HepG2 (cell line): ENCODE measurements at regions not wholly inside any gene's neighbourhood (a gene's known extent, or its start where the extent isn't known, plus 50 kb on each side); places are given as distances from the start of the nearest gene placed in this dataset.

Experiments used
- ATAC-seq: fragments of 200-7000 bp; cut with Tn5 transposase; 3 replicates; pipeline ENCODE4 v1.9.1; 2020; ENCODE audit warnings: mild to moderate bottlenecking, moderate library complexity
- BruUV-seq: library from RNA; stranded (reverse); fragments of 400-500 nt; replicated peaks from 2 replicates; lab custom pipeline; 2021; lab: Mats Ljungman, UMichigan
- CTCF ChIA-PET: fragments of 300-600 bp; formaldehyde crosslinking; extraction: SDS; loops from one replicate; lab custom pipeline; 2021; ENCODE audit warnings: low total read pairs, inconsistent platforms, low intra/inter-chr PET ratio; lab: Yijun Ruan, JAX
- POLR2A ChIA-PET: fragments of 350-600 bp; sonication (Branson Sonifier 250); formaldehyde crosslinking; loops from one replicate; lab custom pipeline; 2020; ENCODE audit warnings: antibody characterized with exemption, inconsistent platforms; lab: Yijun Ruan, JAX
- DNase-seq: peaks from one replicate; pipeline ENCODE4 v3.0.0-alpha.2; 2015; ENCODE audit warnings: low spot score
- FAIRE-seq: peaks from 3 replicates; lab custom pipeline; 2011; peaks lifted over from hg19 to GRCh38; lab: Jason Lieb, UNC
- H2AFZ ChIP-seq: one replicate; pipeline ENCODE4 v1.6.1; 2011; ENCODE audit warnings: low read length, inconsistent platforms
- H3K27ac ChIP-seq: fragments of 300-600 bp; 3 replicates; pipeline ENCODE4 v1.8.0; 2011; ENCODE audit warnings: mixed run types, mild to moderate bottlenecking, mixed read lengths, low read length, inconsistent platforms; ENCODE audit not compliant: insufficient read depth; ENCODE audit errors: extremely low read length
- H3K27me3 ChIP-seq, 2 experiments: fragments of 200-600 bp in 1 of 2; 2 replicates in 1 of 2; 3 replicates in 1 of 2; pipeline versions ENCODE4 v1.6.0 to v1.8.0; 2011; ENCODE audit warnings: low read length in 2 of 2, mild to moderate bottlenecking in 2 of 2, moderate library complexity in 2 of 2, inconsistent platforms in 1 of 2; ENCODE audit not compliant: insufficient read depth in 2 of 2, control insufficient read depth in 1 of 2
- H3K36me3 ChIP-seq, 2 experiments: fragments of 200-600 bp in 1 of 2; replicated peaks in 1 of 2; 2 replicates in 1 of 2; 3 replicates in 1 of 2; pipeline versions ENCODE4 v1.5.1 to v1.8.0; 2011; ENCODE audit warnings: low read length in 2 of 2, inconsistent platforms in 1 of 2; ENCODE audit not compliant: insufficient read depth in 2 of 2, control insufficient read depth in 1 of 2
- H3K4me1 ChIP-seq: 2 replicates; pipeline ENCODE4 v1.5.1; 2012; ENCODE audit warnings: low read length, inconsistent platforms; ENCODE audit not compliant: insufficient read depth
- H3K4me2 ChIP-seq: 2 replicates; pipeline ENCODE4 v1.6.0; 2011; ENCODE audit warnings: low read depth, low read length, inconsistent platforms
- H3K4me3 ChIP-seq, 3 experiments: fragments of 200-600 bp in 1 of 3; sonication (generic), shearing (Covaris generic) in 1 of 3; replicated peaks in 1 of 3; 2 replicates each; pipeline ENCODE4 v1.5.1; 2011 to 2016; ENCODE audit warnings: low read length in 3 of 3, inconsistent platforms in 2 of 3, low read depth in 2 of 3, mild to moderate bottlenecking in 2 of 3, control low read depth in 1 of 3, mixed read lengths in 1 of 3; ENCODE audit not compliant: insufficient read depth in 1 of 3
- H3K79me2 ChIP-seq: one replicate; pipeline ENCODE4 v1.6.1; 2011; ENCODE audit warnings: low read length, inconsistent platforms; ENCODE audit not compliant: insufficient read depth
- H3K9ac ChIP-seq: 2 replicates; pipeline ENCODE4 v1.6.0; 2011; ENCODE audit warnings: mild to moderate bottlenecking, low read depth, low read length, inconsistent platforms; ENCODE audit not compliant: insufficient read depth
- H3K9me3 ChIP-seq: 2 replicates; pipeline ENCODE4 v1.5.1; 2012; ENCODE audit warnings: mild to moderate bottlenecking, low read length
- H4K20me1 ChIP-seq: 2 replicates; pipeline ENCODE4 v1.6.0; 2011; ENCODE audit warnings: inconsistent platforms, mild to moderate bottlenecking, low read length, moderate library complexity; ENCODE audit not compliant: insufficient read depth
- DRAP1 ChIP-seq: IDR thresholded peaks from 2 replicates; pipeline ENCODE4 v1.6.1; 2016; ENCODE audit warnings: missing genetic modification reagents, missing compliant biosample characterization
- SCMH1 ChIP-seq: sonication (generic); formaldehyde crosslinking; IDR thresholded peaks from 2 replicates; pipeline ENCODE4 v1.9.0; 2021; ENCODE audit warnings: missing genetic modification reagents, mild to moderate bottlenecking, borderline replicate concordance
- ZBTB8A ChIP-seq: sonication (generic); formaldehyde crosslinking; IDR thresholded peaks from 2 replicates; pipeline ENCODE4 v1.4.0; 2020; ENCODE audit warnings: mild to moderate bottlenecking, low read depth, missing genetic modification reagents, borderline replicate concordance
- ZFYVE20 ChIP-seq: sonication (generic); formaldehyde crosslinking; IDR thresholded peaks from 2 replicates; pipeline ENCODE4 v1.8.0; 2023; ENCODE audit warnings: low read depth, mild to moderate bottlenecking, moderate library complexity, missing genetic modification reagents, borderline replicate concordance
- ZNF10 ChIP-seq: sonication (generic); formaldehyde crosslinking; IDR thresholded peaks from 2 replicates; pipeline ENCODE4 v1.4.0; 2020; ENCODE audit warnings: mild to moderate bottlenecking, low read depth, missing genetic modification reagents, borderline replicate concordance
- ZNF274 ChIP-seq: sonication (generic); formaldehyde crosslinking; IDR thresholded peaks from 2 replicates; pipeline ENCODE4 v1.5.1; 2020; ENCODE audit warnings: mild to moderate bottlenecking, missing genetic modification reagents
- ZNF441 ChIP-seq: sonication (generic); formaldehyde crosslinking; IDR thresholded peaks from 2 replicates; pipeline ENCODE4 v1.7.0; 2021; ENCODE audit warnings: missing genetic modification reagents, borderline replicate concordance
- WGBS: methylation state at CpG from one replicate; pipeline ENCODE4 v1.1.6; 2017; ENCODE audit warnings: low lambda C conversion rate; 5-methylcytosine and 5-hydroxymethylcytosine counted together
- in situ Hi-C: cut with HindIII; loops from 2 replicates; pipeline ENCODE4 v1.10.0; 2017; ENCODE audit warnings: low pct_unique_long_range_greater_than_20kb; ENCODE audit not compliant: extremely low pct_ligation_motif_present
- intact Hi-C: fragments of 100-400 bp; cut with micrococcal nuclease; formaldehyde crosslinking; loops from one replicate; pipeline ENCODE4 v1.10.0; 2022; ENCODE audit not compliant: unreplicated experiment
- TF ChIP-seq, protein P1 (sequence below): sonication (generic); formaldehyde crosslinking; IDR thresholded peaks from 2 replicates; pipeline ENCODE4 v1.5.0; 2020; ENCODE audit warnings: missing genetic modification reagents
- TF ChIP-seq, protein P2 (sequence below): sonication (generic); formaldehyde crosslinking; IDR thresholded peaks from 2 replicates; pipeline ENCODE4 v1.4.0; 2020; ENCODE audit warnings: missing genetic modification reagents, borderline replicate concordance

DNA sequence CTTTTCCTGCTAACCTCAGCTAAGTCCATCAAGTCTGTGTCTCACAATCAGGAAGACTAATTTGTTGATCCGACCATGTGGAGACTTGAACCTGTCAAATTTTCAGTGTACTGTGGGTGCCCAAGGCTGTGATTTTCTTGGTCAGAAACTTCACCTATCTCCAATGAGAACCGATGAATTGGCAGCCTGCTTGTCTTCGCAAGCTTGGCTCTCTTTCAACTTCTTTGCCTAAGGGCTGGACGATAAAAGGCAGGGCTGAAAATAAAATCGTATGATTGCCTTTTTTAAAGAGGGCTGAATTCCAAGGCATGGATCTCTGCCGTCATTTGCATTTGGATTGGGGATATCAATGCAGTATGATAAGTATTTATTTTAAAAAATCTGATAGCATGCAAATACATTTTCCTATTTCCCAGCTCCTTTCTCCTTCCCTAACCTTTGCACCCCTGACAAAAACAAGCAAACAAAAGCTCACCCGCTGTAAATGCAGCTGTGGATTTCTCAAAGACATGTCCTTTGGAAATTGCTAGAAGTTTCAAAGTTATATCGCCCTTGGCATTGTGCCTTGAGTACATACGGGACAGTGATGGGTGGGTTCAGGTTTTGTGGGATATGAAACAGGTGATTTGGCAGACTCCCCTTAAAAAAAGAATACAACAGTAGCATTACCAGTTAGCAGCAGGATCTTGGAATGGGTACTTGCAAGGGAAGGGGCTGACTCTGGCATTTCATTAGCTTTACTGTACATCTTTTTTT lies 80.6 kb downstream of the NPTX2 start:
- ATAC-seq, result no peak
- TF ChIP-seq SCMH1 (CRISPR knock-in tag) (no peak), DRAP1 (CRISPR knock-in tag) (no peak), ZNF441 (CRISPR knock-in tag) (no peak), ZNF10 (no peak), ZBTB8A (CRISPR knock-in tag) (no peak), ZNF274 (CRISPR knock-in tag) (no peak), ZFYVE20 (CRISPR knock-in tag) (no peak)
- TF ChIP-seq, protein P1, sequence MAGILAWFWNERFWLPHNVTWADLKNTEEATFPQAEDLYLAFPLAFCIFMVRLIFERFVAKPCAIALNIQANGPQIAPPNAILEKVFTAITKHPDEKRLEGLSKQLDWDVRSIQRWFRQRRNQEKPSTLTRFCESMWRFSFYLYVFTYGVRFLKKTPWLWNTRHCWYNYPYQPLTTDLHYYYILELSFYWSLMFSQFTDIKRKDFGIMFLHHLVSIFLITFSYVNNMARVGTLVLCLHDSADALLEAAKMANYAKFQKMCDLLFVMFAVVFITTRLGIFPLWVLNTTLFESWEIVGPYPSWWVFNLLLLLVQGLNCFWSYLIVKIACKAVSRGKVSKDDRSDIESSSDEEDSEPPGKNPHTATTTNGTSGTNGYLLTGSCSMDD (CRISPR knock-in tag), result no peak
- TF ChIP-seq, protein P2, sequence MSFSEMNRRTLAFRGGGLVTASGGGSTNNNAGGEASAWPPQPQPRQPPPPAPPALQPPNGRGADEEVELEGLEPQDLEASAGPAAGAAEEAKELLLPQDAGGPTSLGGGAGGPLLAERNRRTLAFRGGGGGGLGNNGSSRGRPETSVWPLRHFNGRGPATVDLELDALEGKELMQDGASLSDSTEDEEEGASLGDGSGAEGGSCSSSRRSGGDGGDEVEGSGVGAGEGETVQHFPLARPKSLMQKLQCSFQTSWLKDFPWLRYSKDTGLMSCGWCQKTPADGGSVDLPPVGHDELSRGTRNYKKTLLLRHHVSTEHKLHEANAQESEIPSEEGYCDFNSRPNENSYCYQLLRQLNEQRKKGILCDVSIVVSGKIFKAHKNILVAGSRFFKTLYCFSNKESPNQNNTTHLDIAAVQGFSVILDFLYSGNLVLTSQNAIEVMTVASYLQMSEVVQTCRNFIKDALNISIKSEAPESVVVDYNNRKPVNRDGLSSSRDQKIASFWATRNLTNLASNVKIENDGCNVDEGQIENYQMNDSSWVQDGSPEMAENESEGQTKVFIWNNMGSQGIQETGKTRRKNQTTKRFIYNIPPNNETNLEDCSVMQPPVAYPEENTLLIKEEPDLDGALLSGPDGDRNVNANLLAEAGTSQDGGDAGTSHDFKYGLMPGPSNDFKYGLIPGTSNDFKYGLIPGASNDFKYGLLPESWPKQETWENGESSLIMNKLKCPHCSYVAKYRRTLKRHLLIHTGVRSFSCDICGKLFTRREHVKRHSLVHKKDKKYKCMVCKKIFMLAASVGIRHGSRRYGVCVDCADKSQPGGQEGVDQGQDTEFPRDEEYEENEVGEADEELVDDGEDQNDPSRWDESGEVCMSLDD, result no peak

More for the DNA sequence above, 80.6 kb downstream of the NPTX2 start:
- no peak for FAIRE-seq
- no TSS peak for BruUV-seq
- 0 out of 5 replicates have a peak, but pooled peaks cover 0 to 4% of the 10 kb centered on the region in 2 experiments for H3K27me3 ChIP-seq
- H2AFZ ChIP-seq, result no peak overlapping the region
- no peaks in the 10 kb centered on the region for H4K20me1 ChIP-seq
- 22% methylated on average over 9 of the region's 9 CpGs for WGBS
- H3K4me2 ChIP-seq, result no peak overlapping the region
- no peaks in the 10 kb centered on the region for H3K4me1 ChIP-seq
- ChIA-PET POLR2A (no interaction called here), CTCF (no interaction called here)
- H3K27ac ChIP-seq, result no peak overlapping the region
- H3K9me3 ChIP-seq, result no peaks in the 10 kb centered on the region
- DNase-seq, result no peak
- no peak overlapping the region for H3K4me3 ChIP-seq
- H3K79me2 ChIP-seq, result no peaks in the 10 kb centered on the region
- no peaks in the 10 kb centered on the region for H3K36me3 ChIP-seq
- H3K9ac ChIP-seq, result no peak overlapping the region
- in situ Hi-C loops (no loop called here), intact Hi-C loops (no loop called here)
